ENCODE measurements at regions not wholly inside any gene's neighbourhood (a gene's known extent, or its start where the extent isn't known, plus 50 kb on each side); places are given as distances from the start of the nearest gene placed in this dataset.

GRCh38 chr7:10315881-10316280 is 657.8 kb upstream of the PHF14 start:
- H3K4me3 ChIP-seq (ENCODE audit: low read length), result peak overlapping the region; percentile 32; the same call in 1 of the 2 replicates
- peak overlapping the region; percentile 60 for H3K27ac ChIP-seq (ENCODE audit: low read length)
- H4K20me1 ChIP-seq (ENCODE audit: insufficient read depth, low read length), result no peaks in the 10 kb centered on the region
- peaks cover 2% of the 10 kb centered on the region for H3K36me3 ChIP-seq (replicated peaks; ENCODE audit: low read depth, low read length)
- peak overlapping the region; percentile 4; the same call in 1 of the 2 replicates for H2AFZ ChIP-seq (ENCODE audit: low read depth, low read length)
- no peak for TF ChIP-seq CTCF (IDR thresholded peaks at IDR 0.05; ENCODE audit: low read depth, low read length)
- no peak for TF ChIP-seq EZH2phosphoT487 (IDR thresholded peaks at IDR 0.05; ENCODE audit: low read depth)
- H3K4me1 ChIP-seq (ENCODE audit: low read length), result peaks cover 21% of the 10 kb centered on the region
- 0 out of 2 replicates have a peak, but pooled peaks cover 3% of the 10 kb centered on the region for H3K9me3 ChIP-seq (ENCODE audit: insufficient read depth, low read length)
- no peaks in the 10 kb centered on the region for H3K79me2 ChIP-seq (ENCODE audit: low read length)
- peak overlapping the region; percentile 17; the same call in 1 of the 2 replicates for H3K9ac ChIP-seq (ENCODE audit: low read length)
- H3K27me3 ChIP-seq (ENCODE audit: low read depth, low read length), result no peaks in the 10 kb centered on the region
- H3K4me2 ChIP-seq (ENCODE audit: low read length), result peak overlapping the region; percentile 54

- H3K36me3 ChIP-seq (replicated peaks; ENCODE audit: low read depth, low read length), result peaks cover 2% of the 10 kb centered on the region
- peak overlapping the region; percentile 54 for H3K4me2 ChIP-seq (ENCODE audit: low read length)
- no peaks in the 10 kb centered on the region for H4K20me1 ChIP-seq (ENCODE audit: insufficient read depth, low read length)
- no peaks in the 10 kb centered on the region for H3K79me2 ChIP-seq (ENCODE audit: low read length)
- H3K4me1 ChIP-seq (ENCODE audit: low read length), result peaks cover 21% of the 10 kb centered on the region
- H2AFZ ChIP-seq (ENCODE audit: low read depth, low read length), result no peak overlapping the region
- peak overlapping the region; percentile 31; the same call in 1 of the 2 replicates for H3K4me3 ChIP-seq (ENCODE audit: low read length)
- peak overlapping the region; percentile 17; the same call in 1 of the 2 replicates for H3K9ac ChIP-seq (ENCODE audit: low read length)
- TF ChIP-seq CTCF (IDR thresholded peaks at IDR 0.05; ENCODE audit: low read depth, low read length) (no peak), EZH2phosphoT487 (IDR thresholded peaks at IDR 0.05; ENCODE audit: low read depth) (no peak)
- H3K27ac ChIP-seq (ENCODE audit: low read length), result peak overlapping the region; percentile 60
- H3K27me3 ChIP-seq (ENCODE audit: low read depth, low read length), result no peaks in the 10 kb centered on the region
- 0 out of 2 replicates have a peak, but pooled peaks cover 3% of the 10 kb centered on the region for H3K9me3 ChIP-seq (ENCODE audit: insufficient read depth, low read length)
Observed at GRCh38 chr7:10316488-10316887, 657.2 kb upstream of the PHF14 start.

GRCh38 chr7:10325395-10325794 is 648.3 kb upstream of the PHF14 start:
- Histone ChIP-seq H3K27ac (ENCODE audit: low read length) (no peak overlapping the region), H3K4me3 (ENCODE audit: low read length) (no peak overlapping the region), H3K9ac (ENCODE audit: low read length) (no peak overlapping the region), H3K4me2 (ENCODE audit: low read length) (no peak overlapping the region), H3K4me1 (ENCODE audit: low read length) (no peaks in the 10 kb centered on the region; the same call in 1 of the 2 replicates), H3K79me2 (ENCODE audit: low read length) (no peaks in the 10 kb centered on the region), H3K36me3 (replicated peaks; ENCODE audit: low read depth, low read length) (no peaks in the 10 kb centered on the region), H2AFZ (ENCODE audit: low read depth, low read length) (no peak overlapping the region), H3K27me3 (ENCODE audit: low read depth, low read length) (no peaks in the 10 kb centered on the region), H3K9me3 (ENCODE audit: insufficient read depth, low read length) (no peaks in the 10 kb centered on the region), H4K20me1 (ENCODE audit: insufficient read depth, low read length) (no peaks in the 10 kb centered on the region)
- no peak for TF ChIP-seq EZH2phosphoT487 (IDR thresholded peaks at IDR 0.05; ENCODE audit: low read depth)
- no peak for TF ChIP-seq CTCF (IDR thresholded peaks at IDR 0.05; ENCODE audit: low read depth, low read length)

- H3K79me2 ChIP-seq (ENCODE audit: low read length), result no peaks in the 10 kb centered on the region
- no peaks in the 10 kb centered on the region for H3K27me3 ChIP-seq (ENCODE audit: low read depth, low read length)
- H3K4me3 ChIP-seq (ENCODE audit: low read length), result no peak overlapping the region
- no peaks in the 10 kb centered on the region for H4K20me1 ChIP-seq (ENCODE audit: insufficient read depth, low read length)
- 0 out of 2 replicates have a peak overlapping the region, but pooled peaks have one; percentile 21 for H2AFZ ChIP-seq (ENCODE audit: low read depth, low read length)
- H3K27ac ChIP-seq (ENCODE audit: low read length), result peak overlapping the region; percentile 16; the same call in 1 of the 2 replicates
- no peak overlapping the region for H3K9ac ChIP-seq (ENCODE audit: low read length)
- peaks cover 8% of the 10 kb centered on the region for H3K4me1 ChIP-seq (ENCODE audit: low read length)
- TF ChIP-seq EZH2phosphoT487 (IDR thresholded peaks at IDR 0.05; ENCODE audit: low read depth), result no peak
- no peak for TF ChIP-seq CTCF (IDR thresholded peaks at IDR 0.05; ENCODE audit: low read depth, low read length)
- H3K4me2 ChIP-seq (ENCODE audit: low read length), result no peak overlapping the region
- H3K36me3 ChIP-seq (replicated peaks; ENCODE audit: low read depth, low read length), result no peaks in the 10 kb centered on the region
- no peaks in the 10 kb centered on the region for H3K9me3 ChIP-seq (ENCODE audit: insufficient read depth, low read length)
Observed at GRCh38 chr7:10343108-10343507, 630.6 kb upstream of the PHF14 start.

Data from OCI-LY3 (cell line).